Vagina (tissue), 2 donors: ENCODE measurements at regions not wholly inside any gene's neighbourhood (a gene's known extent, or its start where the extent isn't known, plus 50 kb on each side); places are given as distances from the start of the nearest gene placed in this dataset.

Experiments
- DNase-seq, 2 donors: peaks; one replicate each; pipeline ENCODE4 v3.0.0-alpha.2; 2017; ENCODE audit errors: extremely low spot score in 2 of 2
- H3K27ac ChIP-seq: fragments of 200-600 bp; sonication (generic); one replicate; pipeline ENCODE4 v1.5.1; 2019
- H3K27me3 ChIP-seq: fragments of 200-600 bp; sonication (generic); one replicate; pipeline ENCODE4 v1.5.1; 2019
- H3K36me3 ChIP-seq, 2 donors: fragments of 200-600 bp; sonication (generic); one replicate each; pipeline ENCODE4 v1.5.1; 2017 to 2019
- H3K4me1 ChIP-seq: fragments of 200-600 bp; sonication (generic); one replicate; pipeline ENCODE4 v1.5.1; 2019
- H3K4me3 ChIP-seq, 2 donors: fragments of 200-600 bp; sonication (generic); 1 replicate in 1 of 2; 2 replicates in 1 of 2; pipeline ENCODE4 v1.5.1; 2016 to 2019
- H3K9me3 ChIP-seq: fragments of 200-600 bp; sonication (generic); one replicate; pipeline ENCODE4 v1.5.1; 2019
- CTCF ChIP-seq, 3 experiments: fragments of 450-650 bp in 2 of 3; fragments of 200-600 bp in 1 of 3; sonication (generic) in 1 of 3; IDR thresholded peaks; one replicate each; pipeline ENCODE4 v1.5.1; 2017 to 2019; ENCODE audit warnings: antibody characterized with exemption in 3 of 3, mild to moderate bottlenecking in 2 of 3, moderate library complexity in 2 of 3
- POLR2A ChIP-seq, 2 donors: fragments of 450-650 bp; IDR thresholded peaks; one replicate each; pipeline ENCODE4 v1.6.1; 2017; ENCODE audit warnings: antibody characterized with exemption in 2 of 2, mild to moderate bottlenecking in 2 of 2, moderate library complexity in 2 of 2
- POLR2AphosphoS5 ChIP-seq, 2 donors: sonication (generic); formaldehyde crosslinking; IDR thresholded peaks; one replicate each; pipeline ENCODE4 v1.9.0; 2017; ENCODE audit warnings: antibody characterized with exemption in 2 of 2, mild to moderate bottlenecking in 2 of 2, low read depth in 1 of 2; ENCODE audit not compliant: insufficient read depth in 1 of 2
- intact Hi-C: fragments of 100-400 bp; cut with DNase I; formaldehyde crosslinking; loops from one replicate; pipeline ENCODE4 v1.15.1; 2023

- no peak for DNase-seq
- intact Hi-C loops = no loop called here
- H3K27me3 ChIP-seq = no peaks in the 10 kb centered on the region
- H3K36me3 ChIP-seq = no peaks in the 10 kb centered on the region
- TF ChIP-seq POLR2A (IDR thresholded peaks at IDR 0.05) = no peak
- H3K4me1 ChIP-seq = no peaks in the 10 kb centered on the region
- no peak overlapping the region for H3K27ac ChIP-seq
- no peaks in the 10 kb centered on the region for H3K9me3 ChIP-seq
- H3K4me3 ChIP-seq = no peak overlapping the region
Measured at GRCh38 chr2:136219963-136220362, 102.0 kb upstream of the CXCR4 start.

- Histone ChIP-seq H3K36me3 (no peaks in the 10 kb centered on the region), H3K27ac (no peak overlapping the region), H3K9me3 (no peaks in the 10 kb centered on the region), H3K4me1 (no peaks in the 10 kb centered on the region), H3K27me3 (no peaks in the 10 kb centered on the region), H3K4me3 (no peak overlapping the region)
- no peak for DNase-seq
- intact Hi-C loops = no loop called here
- no peak for TF ChIP-seq CTCF (IDR thresholded peaks at IDR 0.05)
- no peak for TF ChIP-seq POLR2A (IDR thresholded peaks at IDR 0.05)
- TF ChIP-seq POLR2AphosphoS5 (IDR thresholded peaks at IDR 0.05; ENCODE audit: insufficient read depth in 1 of 2, low read depth in 1 of 2) = no peak
Measured at GRCh38 chr2:136219341-136219740, 101.4 kb upstream of the CXCR4 start.

GRCh38 chr2:136217996-136218395, 100.0 kb upstream of the CXCR4 start:
- Histone ChIP-seq H3K27me3 (no peaks in the 10 kb centered on the region), H3K4me1 (no peaks in the 10 kb centered on the region), H3K9me3 (no peaks in the 10 kb centered on the region), H3K4me3 (no peak overlapping the region), H3K36me3 (no peaks in the 10 kb centered on the region), H3K27ac (no peak overlapping the region)
- intact Hi-C loops = no loop called here
- TF ChIP-seq POLR2AphosphoS5 (IDR thresholded peaks at IDR 0.05; ENCODE audit: insufficient read depth in 1 of 2, low read depth in 1 of 2) (no peak), CTCF (IDR thresholded peaks at IDR 0.05) (no peak), POLR2A (IDR thresholded peaks at IDR 0.05) (no peak)
- no peak for DNase-seq

GRCh38 chr2:136215908-136216472, 98.0 kb upstream of the CXCR4 start:
- no peaks in the 10 kb centered on the region for H3K4me1 ChIP-seq
- H3K27ac ChIP-seq = no peak overlapping the region
- DNase-seq = no peak
- no peaks in the 10 kb centered on the region for H3K27me3 ChIP-seq
- no peak for TF ChIP-seq POLR2A (IDR thresholded peaks at IDR 0.05)
- TF ChIP-seq CTCF (IDR thresholded peaks at IDR 0.05) = no peak
- no peak for TF ChIP-seq POLR2AphosphoS5 (IDR thresholded peaks at IDR 0.05; ENCODE audit: insufficient read depth in 1 of 2, low read depth in 1 of 2)
- no peaks in the 10 kb centered on the region for H3K9me3 ChIP-seq
- H3K4me3 ChIP-seq = no peak overlapping the region
- no peaks in the 10 kb centered on the region for H3K36me3 ChIP-seq
- intact Hi-C loops = no loop called here

GRCh38 chr2:136215449-136215848, 97.5 kb upstream of the CXCR4 start:
- Histone ChIP-seq H3K4me1 (no peaks in the 10 kb centered on the region), H3K36me3 (no peaks in the 10 kb centered on the region), H3K4me3 (no peak overlapping the region), H3K9me3 (no peaks in the 10 kb centered on the region), H3K27me3 (no peaks in the 10 kb centered on the region), H3K27ac (no peak overlapping the region)
- TF ChIP-seq CTCF (IDR thresholded peaks at IDR 0.05) (no peak), POLR2A (IDR thresholded peaks at IDR 0.05) (no peak), POLR2AphosphoS5 (IDR thresholded peaks at IDR 0.05; ENCODE audit: insufficient read depth in 1 of 2, low read depth in 1 of 2) (no peak)
- intact Hi-C loops = no loop called here
- DNase-seq = no peak
